ENCODE measurements at regions not wholly inside any gene's neighbourhood (a gene's known extent, or its start where the extent isn't known, plus 50 kb on each side); places are given as distances from the start of the nearest gene placed in this dataset.
"Not testable (repeated sequence)": the region's sequence is repeated elsewhere in the genome, so short reads cannot be mapped to it uniquely, and the experiment has no call there.

DNA sequence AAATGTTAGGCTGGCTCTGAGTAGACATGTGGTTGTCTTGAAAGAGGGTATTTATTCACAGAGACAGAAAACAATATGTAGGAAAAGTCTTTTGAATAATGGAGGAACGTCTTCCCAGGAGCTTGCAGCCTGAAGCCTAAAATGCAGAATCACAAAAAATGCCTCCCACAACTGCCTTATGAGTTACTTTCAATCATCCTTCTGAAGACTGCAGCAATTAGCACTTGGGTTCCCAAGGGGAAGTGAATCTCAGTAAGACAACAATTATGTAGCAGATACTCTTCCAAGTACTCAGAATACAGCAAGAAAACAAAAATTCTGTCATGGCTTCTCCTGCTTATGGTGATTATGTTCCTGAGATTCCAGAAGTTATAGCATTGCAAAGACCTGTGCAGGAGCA, 166.6 kb upstream of the TBL1X start:
- no peaks in the 10 kb centered on the region for H3K79me2 ChIP-seq (ENCODE audit: control insufficient read depth, insufficient read depth, low read length)
- ChIA-PET RAD21 (ENCODE audit: unreplicated experiment) (no interaction called here), SMC1A (ENCODE audit: uncharacterized antibody, unreplicated experiment) (no interaction called here), CTCF (no interaction called here), POLR2A (no interaction called here)
- no peak overlapping the region for H3K4me3 ChIP-seq
- H3K27me3 ChIP-seq (replicated peaks in 1 of 2; ENCODE audit: control insufficient read depth in 2 of 2, insufficient read depth in 2 of 2, low read length in 1 of 2) = no peaks in the 10 kb centered on the region
- H3K9ac ChIP-seq (ENCODE audit: control insufficient read depth, insufficient read depth, low read length) = no peak overlapping the region
- TF ChIP-seq, protein P1, sequence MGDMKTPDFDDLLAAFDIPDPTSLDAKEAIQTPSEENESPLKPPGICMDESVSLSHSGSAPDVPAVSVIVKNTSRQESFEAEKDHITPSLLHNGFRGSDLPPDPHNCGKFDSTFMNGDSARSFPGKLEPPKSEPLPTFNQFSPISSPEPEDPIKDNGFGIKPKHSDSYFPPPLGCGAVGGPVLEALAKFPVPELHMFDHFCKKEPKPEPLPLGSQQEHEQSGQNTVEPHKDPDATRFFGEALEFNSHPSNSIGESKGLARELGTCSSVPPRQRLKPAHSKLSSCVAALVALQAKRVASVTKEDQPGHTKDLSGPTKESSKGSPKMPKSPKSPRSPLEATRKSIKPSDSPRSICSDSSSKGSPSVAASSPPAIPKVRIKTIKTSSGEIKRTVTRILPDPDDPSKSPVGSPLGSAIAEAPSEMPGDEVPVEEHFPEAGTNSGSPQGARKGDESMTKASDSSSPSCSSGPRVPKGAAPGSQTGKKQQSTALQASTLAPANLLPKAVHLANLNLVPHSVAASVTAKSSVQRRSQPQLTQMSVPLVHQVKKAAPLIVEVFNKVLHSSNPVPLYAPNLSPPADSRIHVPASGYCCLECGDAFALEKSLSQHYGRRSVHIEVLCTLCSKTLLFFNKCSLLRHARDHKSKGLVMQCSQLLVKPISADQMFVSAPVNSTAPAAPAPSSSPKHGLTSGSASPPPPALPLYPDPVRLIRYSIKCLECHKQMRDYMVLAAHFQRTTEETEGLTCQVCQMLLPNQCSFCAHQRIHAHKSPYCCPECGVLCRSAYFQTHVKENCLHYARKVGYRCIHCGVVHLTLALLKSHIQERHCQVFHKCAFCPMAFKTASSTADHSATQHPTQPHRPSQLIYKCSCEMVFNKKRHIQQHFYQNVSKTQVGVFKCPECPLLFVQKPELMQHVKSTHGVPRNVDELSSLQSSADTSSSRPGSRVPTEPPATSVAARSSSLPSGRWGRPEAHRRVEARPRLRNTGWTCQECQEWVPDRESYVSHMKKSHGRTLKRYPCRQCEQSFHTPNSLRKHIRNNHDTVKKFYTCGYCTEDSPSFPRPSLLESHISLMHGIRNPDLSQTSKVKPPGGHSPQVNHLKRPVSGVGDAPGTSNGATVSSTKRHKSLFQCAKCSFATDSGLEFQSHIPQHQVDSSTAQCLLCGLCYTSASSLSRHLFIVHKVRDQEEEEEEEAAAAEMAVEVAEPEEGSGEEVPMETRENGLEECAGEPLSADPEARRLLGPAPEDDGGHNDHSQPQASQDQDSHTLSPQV (IDR thresholded peaks at IDR 0.05) = no peak
- TF ChIP-seq GABPA (IDR thresholded peaks at IDR 0.05; ENCODE audit: low read depth) (no peak), RBBP5 (conservative IDR thresholded peaks at IDR 0.05) (no peak), SREBF2 (IDR thresholded peaks at IDR 0.05; ENCODE audit: low read length) (no peak)
- no peak overlapping the region for H3K27ac ChIP-seq (ENCODE audit: control insufficient read depth, insufficient read depth)
- H3K36me3 ChIP-seq (ENCODE audit: control insufficient read depth in 2 of 2, insufficient read depth in 2 of 2, low read length in 1 of 2) = no peaks in the 10 kb centered on the region
- H2AFZ ChIP-seq (ENCODE audit: control insufficient read depth, low read depth, low read length) = no peak overlapping the region
- H3K4me1 ChIP-seq (ENCODE audit: control insufficient read depth, insufficient read depth, low read length) = no peaks in the 10 kb centered on the region
- no peak for FAIRE-seq
- no peaks in the 10 kb centered on the region for H4K20me1 ChIP-seq (ENCODE audit: control insufficient read depth, insufficient read depth)
- intact Hi-C loops (cut with micrococcal nuclease; ENCODE audit: unreplicated experiment) (no loop called here), in situ Hi-C loops (cut with MboI) (no loop called here)
- H3K9me3 ChIP-seq (replicated peaks; ENCODE audit: control insufficient read depth, insufficient read depth, low read length) = no peaks in the 10 kb centered on the region
- BruUV-seq (replicated peaks) = no TSS peak
- no peak for ATAC-seq
- 0% methylated on average over 1 of the region's 1 CpG for WGBS (ENCODE audit: insufficient coverage, insufficient replicate concordance, low lambda C conversion rate, missing lambda C conversion rate)
- DNase-seq (ENCODE audit: low read depth, low spot score) = no peak
- H3K4me2 ChIP-seq (ENCODE audit: control insufficient read depth, insufficient read depth) = no peak overlapping the region

DNA sequence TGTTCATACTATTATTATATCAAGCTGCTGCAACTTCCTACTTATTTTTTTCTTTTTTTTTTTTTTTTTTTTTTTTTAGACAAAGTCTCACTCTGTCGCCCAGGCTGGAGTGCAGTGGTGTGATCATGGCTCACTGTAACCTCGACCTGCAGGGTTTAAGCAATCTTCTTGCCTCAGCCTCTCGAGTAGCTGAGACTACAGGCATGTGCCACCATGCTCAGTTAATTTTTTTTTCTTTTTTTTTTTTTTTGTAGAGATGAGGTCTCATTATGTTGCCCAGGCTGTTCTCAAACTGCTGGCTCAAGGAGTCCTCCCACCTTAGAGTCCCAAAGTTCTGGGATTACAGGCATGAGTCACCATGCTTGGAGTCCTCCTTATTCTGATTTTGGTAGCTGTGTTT, 165.2 kb upstream of the TBL1X start:
- CTCF ChIA-PET; ATAC-seq; H4K20me1 ChIP-seq (ENCODE audit: control insufficient read depth, insufficient read depth); H3K9me3 ChIP-seq (replicated peaks; ENCODE audit: control insufficient read depth, insufficient read depth, low read length); H2AFZ ChIP-seq (ENCODE audit: control insufficient read depth, low read depth, low read length); BruUV-seq (replicated peaks); H3K4me1 ChIP-seq (ENCODE audit: control insufficient read depth, insufficient read depth, low read length); H3K9ac ChIP-seq (ENCODE audit: control insufficient read depth, insufficient read depth, low read length); RAD21 ChIA-PET (ENCODE audit: unreplicated experiment); H3K36me3 ChIP-seq (ENCODE audit: control insufficient read depth in 2 of 2, insufficient read depth in 2 of 2, low read length in 1 of 2); intact Hi-C loops (cut with micrococcal nuclease; ENCODE audit: unreplicated experiment); H3K4me2 ChIP-seq (ENCODE audit: control insufficient read depth, insufficient read depth); H3K4me3 ChIP-seq; DNase-seq (ENCODE audit: low read depth, low spot score); H3K27me3 ChIP-seq (replicated peaks in 1 of 2; ENCODE audit: control insufficient read depth in 2 of 2, insufficient read depth in 2 of 2, low read length in 1 of 2); POLR2A ChIA-PET; in situ Hi-C loops (cut with MboI); H3K79me2 ChIP-seq (ENCODE audit: control insufficient read depth, insufficient read depth, low read length); H3K27ac ChIP-seq (ENCODE audit: control insufficient read depth, insufficient read depth); FAIRE-seq: not testable (repeated sequence)
- SMC1A ChIA-PET (ENCODE audit: uncharacterized antibody, unreplicated experiment) = interaction anchor here (0.5 kb wide), 1 partner anchor 975 kb away, joined by 3 read pairs; no protein-coding TSS in a partner anchor
- WGBS (ENCODE audit: insufficient coverage, insufficient replicate concordance, low lambda C conversion rate, missing lambda C conversion rate) = 0% methylated on average over 3 of the region's 3 CpGs

Measured in GM12878 (cell line).